Upper lobe of right lung (tissue), 1 donor: ENCODE measurements at regions not wholly inside any gene's neighbourhood (a gene's known extent, or its start where the extent isn't known, plus 50 kb on each side); places are given as distances from the start of the nearest gene placed in this dataset.

Experiments
- ATAC-seq: fragments of 200-7000 bp; cut with Tn5 transposase; one replicate; pipeline ENCODE4 v1.9.1; 2020; ENCODE audit warnings: mild to moderate bottlenecking, moderate library complexity
- DNase-seq: peaks from one replicate; pipeline ENCODE4 v3.0.0-alpha.2; 2020
- H3K27ac ChIP-seq: fragments of 200-600 bp; one replicate; pipeline ENCODE4 v1.8.0; 2022
- H3K27me3 ChIP-seq: fragments of 200-600 bp; one replicate; pipeline ENCODE4 v1.8.0; 2022; ENCODE audit warnings: mild to moderate bottlenecking
- H3K36me3 ChIP-seq: fragments of 200-600 bp; one replicate; pipeline ENCODE4 v1.8.0; 2022
- H3K4me1 ChIP-seq: fragments of 200-600 bp; one replicate; pipeline ENCODE4 v1.8.0; 2022
- H3K4me3 ChIP-seq: fragments of 200-600 bp; one replicate; pipeline ENCODE4 v1.8.0; 2022; ENCODE audit warnings: mild to moderate bottlenecking
- H3K9me3 ChIP-seq: fragments of 200-600 bp; one replicate; pipeline ENCODE4 v1.8.0; 2022
- intact Hi-C: fragments of 100-400 bp; cut with DNase I; formaldehyde crosslinking; loops from one replicate; pipeline ENCODE4 v1.11.0; 2022
- TF ChIP-seq, protein P1 (sequence below): fragments of 200-600 bp; IDR thresholded peaks from one replicate; pipeline ENCODE4 v1.8.0; 2022; ENCODE audit warnings: antibody characterized with exemption
- donor health status: DM: no; HTN: yes; CAD: no; lungs with severe emphysema.

DNA sequence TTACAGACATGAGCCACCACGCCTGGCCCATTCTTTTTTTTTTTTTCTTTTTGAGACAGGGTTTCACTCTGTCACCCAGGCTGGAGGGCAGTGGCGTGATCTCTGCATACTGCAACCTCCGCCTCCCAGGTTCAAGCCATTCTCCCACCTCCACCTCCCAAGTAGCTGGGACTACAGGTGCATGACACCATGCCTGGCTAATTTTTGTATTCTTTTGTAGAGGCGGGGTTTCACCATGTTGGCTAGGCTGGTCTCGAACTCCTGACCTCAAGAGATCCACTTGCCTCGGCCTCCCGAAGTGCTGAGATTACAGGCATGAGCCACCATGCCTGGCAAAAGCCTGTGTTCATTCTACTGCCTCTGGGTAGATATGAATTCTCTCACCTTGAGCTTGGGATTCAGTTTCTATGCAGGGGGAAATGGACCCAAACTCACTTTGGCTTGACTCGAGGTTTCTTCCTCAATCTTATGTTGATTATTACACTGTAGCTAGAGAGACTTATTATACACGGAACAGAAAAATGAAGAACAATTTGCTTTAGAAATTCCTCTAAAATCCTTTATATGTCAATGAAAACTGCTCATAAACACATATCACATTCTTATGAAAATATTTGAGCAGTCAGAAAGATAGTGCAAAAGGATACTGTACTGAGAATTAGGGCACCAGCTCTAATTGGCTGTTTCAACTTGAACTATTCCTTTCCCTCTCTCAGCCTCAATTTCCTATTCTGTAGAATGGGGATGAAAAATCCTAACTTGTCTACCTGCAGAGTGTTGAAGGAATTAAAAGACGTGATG, 252.3 kb downstream of the MYCN start:
- Histone ChIP-seq H3K27ac (no peak overlapping the region), H3K36me3 (no peaks in the 10 kb centered on the region), H3K4me1 (no peaks in the 10 kb centered on the region), H3K27me3 (no peaks in the 10 kb centered on the region), H3K4me3 (no peak overlapping the region), H3K9me3 (no peaks in the 10 kb centered on the region)
- TF ChIP-seq, protein P1, sequence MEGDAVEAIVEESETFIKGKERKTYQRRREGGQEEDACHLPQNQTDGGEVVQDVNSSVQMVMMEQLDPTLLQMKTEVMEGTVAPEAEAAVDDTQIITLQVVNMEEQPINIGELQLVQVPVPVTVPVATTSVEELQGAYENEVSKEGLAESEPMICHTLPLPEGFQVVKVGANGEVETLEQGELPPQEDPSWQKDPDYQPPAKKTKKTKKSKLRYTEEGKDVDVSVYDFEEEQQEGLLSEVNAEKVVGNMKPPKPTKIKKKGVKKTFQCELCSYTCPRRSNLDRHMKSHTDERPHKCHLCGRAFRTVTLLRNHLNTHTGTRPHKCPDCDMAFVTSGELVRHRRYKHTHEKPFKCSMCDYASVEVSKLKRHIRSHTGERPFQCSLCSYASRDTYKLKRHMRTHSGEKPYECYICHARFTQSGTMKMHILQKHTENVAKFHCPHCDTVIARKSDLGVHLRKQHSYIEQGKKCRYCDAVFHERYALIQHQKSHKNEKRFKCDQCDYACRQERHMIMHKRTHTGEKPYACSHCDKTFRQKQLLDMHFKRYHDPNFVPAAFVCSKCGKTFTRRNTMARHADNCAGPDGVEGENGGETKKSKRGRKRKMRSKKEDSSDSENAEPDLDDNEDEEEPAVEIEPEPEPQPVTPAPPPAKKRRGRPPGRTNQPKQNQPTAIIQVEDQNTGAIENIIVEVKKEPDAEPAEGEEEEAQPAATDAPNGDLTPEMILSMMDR, result no peak
- DNase-seq (no peak), ATAC-seq (no peak)
- intact Hi-C loops, result no loop called here

DNA sequence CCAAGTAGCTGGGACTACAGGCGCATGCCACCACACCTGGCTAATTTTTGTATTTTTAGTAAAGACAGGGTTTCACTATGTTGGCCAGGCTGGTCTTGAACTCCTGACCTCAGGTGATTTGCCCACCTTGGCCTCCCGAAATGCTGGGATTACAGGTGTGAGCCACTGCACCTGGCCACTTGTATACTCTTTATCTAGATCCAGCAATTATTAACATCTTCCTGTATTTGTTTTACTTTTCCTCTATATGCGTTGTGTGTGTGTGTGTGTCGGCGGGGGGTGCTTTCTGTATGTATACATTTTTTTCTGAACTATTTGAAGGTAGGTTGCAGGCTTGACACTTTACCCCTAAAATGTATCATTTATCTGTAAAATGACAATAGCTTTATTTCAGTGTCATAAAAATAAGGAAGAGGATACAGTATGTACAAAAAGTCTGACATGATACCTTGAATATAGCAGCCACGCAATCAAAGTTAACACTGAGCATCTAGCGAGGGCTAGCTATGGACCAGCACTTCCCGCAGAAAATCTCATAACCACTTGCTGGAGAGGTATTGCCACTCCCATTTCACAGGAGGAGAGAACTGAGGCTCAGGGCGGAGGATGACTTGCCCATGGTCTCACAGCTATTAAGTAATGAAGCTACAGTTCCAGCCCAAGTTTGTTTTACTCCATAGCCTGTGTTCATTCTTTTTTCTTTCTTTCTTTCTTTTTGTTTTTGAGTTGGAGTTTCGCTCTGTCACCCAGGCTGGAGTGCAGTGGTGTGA, 251.3 kb downstream of the MYCN start:
- intact Hi-C loops, result no loop called here
- TF ChIP-seq, protein P1, result no peak
- Histone ChIP-seq H3K9me3 (no peaks in the 10 kb centered on the region), H3K27me3 (no peaks in the 10 kb centered on the region), H3K4me1 (no peaks in the 10 kb centered on the region), H3K4me3 (no peak overlapping the region), H3K27ac (no peak overlapping the region), H3K36me3 (no peaks in the 10 kb centered on the region)
- DNase-seq (no peak), ATAC-seq (no peak)

DNA sequence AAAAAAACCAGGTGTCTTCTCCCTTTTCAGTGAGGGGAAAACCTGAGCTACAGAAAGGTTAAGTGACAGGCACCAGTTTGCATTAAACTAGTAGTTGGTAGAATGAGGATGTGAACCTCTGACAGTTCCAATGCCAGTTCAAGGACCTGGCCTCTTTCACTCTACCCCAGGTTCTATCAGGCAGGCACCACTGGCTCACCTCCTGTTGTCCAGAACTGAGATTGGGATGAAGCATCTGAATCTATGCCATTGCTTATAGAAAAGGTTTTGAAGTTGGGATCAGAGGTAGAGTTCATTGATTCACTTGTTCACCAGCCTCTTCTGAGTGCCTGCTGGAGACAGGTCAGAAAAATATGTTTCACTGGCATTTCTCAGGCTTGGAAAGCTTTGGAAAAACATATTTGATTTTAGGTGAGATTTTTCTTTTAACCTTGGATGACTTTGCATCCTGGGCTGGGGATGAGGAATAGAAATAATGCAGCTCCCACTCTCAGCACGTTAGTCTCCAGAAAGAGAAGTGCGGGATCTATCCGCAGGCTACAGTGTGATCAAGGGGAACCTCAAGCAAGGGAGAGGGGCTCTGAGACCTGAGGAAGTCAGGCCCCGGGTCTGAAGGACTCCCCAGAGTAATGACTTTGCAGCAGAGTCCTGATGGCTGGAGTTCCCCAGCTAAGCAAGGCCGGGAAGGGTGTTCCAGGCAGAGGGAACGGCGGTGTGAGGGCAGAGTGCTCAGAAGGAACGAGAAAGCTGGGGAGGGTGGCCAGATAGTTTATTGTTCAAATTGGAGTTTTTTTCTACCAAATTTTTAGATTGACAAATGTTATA, 250.3 kb downstream of the MYCN start:
- Histone ChIP-seq H3K27me3 (no peaks in the 10 kb centered on the region), H3K4me3 (no peak overlapping the region), H3K4me1 (no peaks in the 10 kb centered on the region), H3K9me3 (no peaks in the 10 kb centered on the region), H3K36me3 (no peaks in the 10 kb centered on the region), H3K27ac (no peak overlapping the region)
- no peak for DNase-seq
- no peak for ATAC-seq
- TF ChIP-seq, protein P1, result no peak
- intact Hi-C loops, result no loop called here

DNA sequence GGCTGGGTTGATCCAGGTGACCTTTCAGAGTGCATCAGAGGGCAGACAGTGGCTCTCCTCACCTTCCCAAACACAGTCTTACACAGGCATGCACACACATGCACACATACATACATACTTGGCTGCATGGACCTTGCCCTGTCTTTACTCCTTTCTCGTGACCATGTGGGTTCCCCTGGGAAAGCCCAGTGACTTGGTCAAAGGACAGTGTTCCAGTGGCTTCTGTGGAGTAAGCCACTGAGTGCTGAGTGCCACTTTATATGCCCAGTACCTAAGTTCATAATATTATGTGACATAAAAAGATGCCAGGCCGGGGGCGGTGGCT, 249.4 kb downstream of the MYCN start:
- Histone ChIP-seq H3K27me3 (no peaks in the 10 kb centered on the region), H3K4me3 (no peak overlapping the region), H3K27ac (no peak overlapping the region), H3K4me1 (no peaks in the 10 kb centered on the region), H3K36me3 (no peaks in the 10 kb centered on the region), H3K9me3 (no peaks in the 10 kb centered on the region)
- no peak for ATAC-seq
- no peak for DNase-seq
- intact Hi-C loops, result no loop called here
- TF ChIP-seq, protein P1, result no peak

DNA sequence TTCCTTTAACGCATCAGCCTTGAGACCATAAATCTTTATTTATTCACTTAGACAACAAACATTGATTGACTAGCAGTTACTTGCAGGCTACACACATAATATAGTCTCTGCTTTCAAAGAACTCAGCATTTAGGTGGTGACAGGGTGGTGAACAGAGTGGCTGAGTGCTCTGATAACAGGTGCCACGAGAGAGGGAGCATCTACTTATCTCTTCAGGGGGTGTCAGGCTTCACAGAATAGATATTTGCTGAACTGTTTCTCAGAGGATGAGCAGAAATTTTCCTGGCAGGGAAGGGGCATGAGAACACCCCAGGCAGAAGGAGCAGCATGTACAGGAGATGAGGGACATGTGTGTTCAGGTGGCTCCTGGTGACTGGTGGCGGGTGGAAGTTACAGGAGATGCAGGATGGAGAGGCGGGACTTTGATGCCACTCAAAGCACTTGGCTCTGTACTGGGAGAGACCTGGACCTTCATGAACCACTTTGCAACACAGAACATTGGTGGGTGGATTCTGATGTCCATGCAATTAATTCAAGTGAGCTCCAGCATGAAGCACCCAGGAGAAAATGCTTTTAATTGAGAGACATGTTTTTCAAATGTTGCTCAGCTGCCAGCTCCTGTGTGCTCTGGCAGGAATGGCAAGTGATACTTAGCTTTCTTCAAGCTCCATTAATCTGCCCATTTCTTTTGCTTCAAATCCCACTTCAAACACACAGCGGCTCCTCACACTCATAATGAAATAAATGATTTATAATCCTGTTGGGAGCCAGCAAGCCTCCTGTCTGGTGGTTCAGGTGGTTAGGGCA, 248.9 kb downstream of the MYCN start:
- Histone ChIP-seq H3K27ac (no peak overlapping the region), H3K4me3 (no peak overlapping the region), H3K36me3 (no peaks in the 10 kb centered on the region), H3K9me3 (no peaks in the 10 kb centered on the region), H3K27me3 (no peaks in the 10 kb centered on the region), H3K4me1 (no peaks in the 10 kb centered on the region)
- DNase-seq (no peak), ATAC-seq (no peak)
- intact Hi-C loops, result no loop called here
- TF ChIP-seq, protein P1, result no peak
